Endometrium (tissue), 2 donors: ENCODE measurements at regions not wholly inside any gene's neighbourhood (a gene's known extent, or its start where the extent isn't known, plus 50 kb on each side); places are given as distances from the start of the nearest gene placed in this dataset.

Source experiments
- FAIRE-seq: peaks from 2 replicates; lab custom pipeline; 2012; peaks lifted over from hg19 to GRCh38; lab: Jason Lieb, UNC
- donor health status: control.
- donor health status: control.

DNA sequence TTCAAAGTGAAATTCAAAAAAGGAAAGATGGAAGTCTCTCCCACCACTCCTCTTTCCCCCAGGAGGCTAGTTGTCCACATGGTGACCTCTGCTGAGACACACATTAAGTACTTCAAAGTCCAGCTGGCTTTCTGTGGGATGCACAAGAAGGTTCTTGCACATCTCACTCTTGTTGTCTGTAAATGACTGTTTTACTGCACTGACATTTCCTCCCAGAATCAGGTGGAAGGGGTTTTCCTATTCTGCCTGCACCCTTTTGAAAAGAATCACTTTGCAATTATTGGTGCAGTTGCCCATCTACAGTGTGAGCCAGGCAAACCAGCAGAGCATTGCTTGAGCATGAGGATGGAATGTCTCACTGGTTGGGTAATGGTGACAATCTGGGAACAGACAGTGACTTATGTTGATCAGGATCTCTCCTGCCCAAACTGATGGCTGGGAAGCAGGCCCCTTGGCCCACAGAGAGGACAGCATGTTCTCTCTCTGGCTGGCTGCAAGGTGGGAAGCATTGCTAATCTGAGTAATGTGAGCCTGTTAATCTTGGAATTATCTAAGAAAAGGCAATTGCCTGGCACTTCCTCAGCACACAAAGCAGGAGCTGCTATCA is 347.7 kb upstream of the SATB1 start:
- FAIRE-seq, result no peak

DNA sequence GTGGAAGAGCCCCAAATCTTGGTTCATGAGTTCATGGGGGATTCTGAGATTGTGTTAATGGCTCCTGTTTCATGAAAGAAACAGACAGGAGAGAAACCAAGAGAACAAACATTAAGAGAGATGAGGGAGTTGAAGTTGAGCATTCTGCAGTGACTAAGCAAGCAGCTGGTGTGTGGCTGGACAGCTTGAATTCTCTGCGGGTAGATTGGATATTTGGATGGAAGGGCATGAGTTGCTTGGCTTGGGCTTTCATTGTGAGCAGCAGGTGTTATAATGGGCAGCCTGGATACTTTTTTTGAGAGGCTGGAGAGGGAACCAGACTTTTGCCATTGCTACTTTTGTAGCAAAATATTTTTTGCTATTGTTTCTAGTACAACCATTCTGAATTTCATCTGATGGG is 346.8 kb upstream of the SATB1 start:
- no peak for FAIRE-seq

DNA sequence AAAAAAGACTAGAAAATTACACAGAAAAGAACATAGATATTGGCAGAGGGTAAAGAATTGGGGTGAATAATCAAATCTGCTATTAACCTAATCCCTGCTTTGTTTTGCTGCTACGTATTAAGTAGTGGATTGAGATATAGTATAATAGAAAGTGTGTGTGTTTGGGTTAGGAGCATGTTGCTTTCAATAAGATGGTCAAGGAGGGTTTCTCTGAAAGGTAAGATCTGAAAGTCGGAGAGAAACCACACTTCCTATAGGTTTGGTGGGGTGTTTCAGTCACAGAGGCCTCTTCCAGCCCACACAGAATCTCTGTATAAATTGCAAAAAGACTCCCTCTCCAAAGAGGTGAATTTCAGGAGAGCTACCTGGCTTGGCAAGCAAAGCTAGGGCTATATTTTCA is 345.7 kb upstream of the SATB1 start:
- no peak for FAIRE-seq

DNA sequence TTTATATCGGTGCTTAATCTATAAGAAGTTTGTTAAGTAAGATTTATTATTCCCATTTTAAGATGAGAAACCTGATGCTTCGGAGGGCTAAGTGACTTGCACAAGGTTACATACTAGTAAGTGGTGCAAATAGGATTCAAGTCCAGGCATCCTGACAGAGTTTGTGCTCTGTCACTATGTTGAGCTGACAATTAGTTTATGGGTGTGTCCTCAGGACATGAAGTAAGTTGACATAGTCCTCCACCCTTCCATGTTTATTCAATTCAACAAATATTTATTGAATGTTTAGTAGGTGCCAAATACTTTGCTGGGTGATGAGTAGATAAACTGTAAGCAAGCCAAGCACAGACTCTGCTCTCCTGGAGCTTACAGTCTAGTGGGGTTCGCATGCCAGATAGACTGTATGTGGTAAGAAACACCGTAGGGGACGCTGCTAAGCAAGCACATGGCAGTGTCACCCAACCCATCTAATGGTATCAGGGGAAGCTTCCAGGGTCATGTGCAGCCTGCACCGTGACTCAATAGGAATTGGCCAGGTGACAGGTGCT is 342.7 kb upstream of the SATB1 start:
- no peak for FAIRE-seq

DNA sequence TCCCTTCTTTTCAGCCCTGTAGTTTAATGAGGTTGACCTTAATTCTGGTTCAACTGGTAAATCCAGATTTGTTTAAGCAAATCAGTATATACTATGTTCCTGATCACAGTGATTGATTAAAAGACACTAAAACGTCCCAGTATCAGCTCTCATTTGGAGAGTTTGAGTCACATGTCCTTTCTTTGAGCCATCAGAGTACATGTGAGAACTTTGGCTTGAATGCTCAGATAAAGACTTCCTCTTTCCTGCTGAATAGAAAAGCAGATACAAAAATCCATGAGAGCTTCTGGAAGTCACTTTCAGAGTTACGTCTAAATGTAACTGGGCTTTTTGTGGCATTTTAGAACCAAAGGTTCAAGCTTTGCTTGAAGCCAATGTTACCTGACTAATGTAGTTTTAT is 341.8 kb upstream of the SATB1 start:
- FAIRE-seq, result no peak

DNA sequence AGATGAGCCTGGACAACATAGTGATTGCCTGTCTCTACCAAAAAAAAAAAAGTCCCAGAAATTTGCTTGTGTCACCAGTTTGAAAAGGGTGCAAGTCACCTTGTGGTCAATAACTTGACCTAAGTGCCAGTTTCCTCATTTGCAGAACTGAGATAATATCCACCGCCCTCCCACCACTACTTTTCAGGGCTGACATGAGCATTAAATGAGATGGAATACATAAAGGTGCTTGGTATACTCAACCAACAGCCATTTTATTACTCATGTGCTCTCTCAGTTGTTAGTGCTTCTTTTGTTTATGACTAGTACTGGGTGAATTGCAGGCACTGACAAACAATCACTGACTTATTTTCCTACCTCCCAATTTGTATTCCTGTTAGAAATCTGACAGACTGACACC is 340.5 kb upstream of the SATB1 start:
- FAIRE-seq, result no peak

DNA sequence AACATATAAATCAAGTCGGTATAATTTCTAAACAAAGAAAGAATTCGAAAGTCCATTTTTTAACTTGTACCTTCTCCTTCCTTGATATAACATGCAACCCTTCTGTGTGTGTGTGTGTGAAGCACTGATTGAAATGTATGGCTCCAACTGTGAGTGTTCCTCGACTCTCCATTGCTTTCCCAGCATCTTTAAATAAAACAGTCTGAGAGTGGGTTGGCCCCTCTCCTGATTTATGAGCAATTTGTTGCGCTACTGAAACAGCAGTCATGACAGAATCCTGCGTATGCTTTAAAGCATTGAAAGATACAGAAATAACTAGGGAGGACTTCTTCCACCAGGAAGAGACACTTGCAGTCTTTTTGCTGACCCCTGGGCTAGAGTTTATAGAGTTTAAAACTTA is 340.0 kb upstream of the SATB1 start:
- FAIRE-seq, result no peak

DNA sequence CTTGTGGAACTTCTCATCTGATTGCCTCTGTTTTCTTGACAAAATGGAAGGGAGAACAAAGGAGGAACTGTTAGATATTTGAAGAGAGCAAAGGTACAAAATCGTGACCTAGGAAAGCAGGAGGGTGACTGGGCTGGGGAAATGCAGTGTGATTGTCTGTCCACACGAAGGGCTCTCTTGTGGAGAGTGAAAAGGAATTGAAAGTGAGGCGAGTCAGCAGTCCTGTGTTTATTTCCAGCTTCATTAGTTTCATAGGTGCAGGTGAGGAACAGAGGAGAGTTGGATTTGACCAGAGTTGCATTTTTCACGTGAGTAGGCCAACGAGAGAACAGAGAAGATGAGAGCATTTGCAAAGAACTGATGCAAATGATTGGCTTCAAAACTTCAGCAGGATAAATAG is 336.4 kb upstream of the SATB1 start:
- FAIRE-seq, result no peak

DNA sequence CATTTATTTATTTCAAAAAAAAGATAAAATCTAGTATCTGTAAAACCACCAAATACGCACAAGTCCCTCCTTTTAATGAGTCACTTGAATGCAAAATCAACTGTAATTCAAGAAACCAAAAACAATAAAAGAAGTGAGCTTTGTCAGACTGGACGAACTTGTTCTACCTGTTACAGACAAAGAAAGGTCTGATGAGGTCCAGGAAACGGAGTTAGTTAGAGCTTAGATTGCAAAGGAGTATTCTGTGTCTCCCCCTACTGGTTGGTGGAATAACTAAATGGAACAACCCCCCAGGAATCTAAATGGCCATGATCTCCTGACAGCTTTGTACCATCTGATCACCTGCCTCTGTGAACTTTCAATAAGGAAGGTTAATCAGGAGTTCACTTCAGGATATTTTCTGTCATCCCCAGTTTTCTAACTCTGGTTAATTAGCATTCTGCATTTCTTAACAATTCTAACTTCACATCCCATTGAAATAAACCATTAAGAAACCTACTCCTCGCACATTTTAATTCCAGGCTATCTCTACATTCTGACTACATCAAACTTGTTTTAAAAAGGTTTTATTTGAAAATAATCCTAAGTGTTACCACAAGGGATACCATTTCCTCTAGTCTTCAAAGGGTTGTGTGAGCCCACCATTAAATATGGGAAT is 333.0 kb upstream of the SATB1 start:
- peak; percentile 80 for FAIRE-seq

DNA sequence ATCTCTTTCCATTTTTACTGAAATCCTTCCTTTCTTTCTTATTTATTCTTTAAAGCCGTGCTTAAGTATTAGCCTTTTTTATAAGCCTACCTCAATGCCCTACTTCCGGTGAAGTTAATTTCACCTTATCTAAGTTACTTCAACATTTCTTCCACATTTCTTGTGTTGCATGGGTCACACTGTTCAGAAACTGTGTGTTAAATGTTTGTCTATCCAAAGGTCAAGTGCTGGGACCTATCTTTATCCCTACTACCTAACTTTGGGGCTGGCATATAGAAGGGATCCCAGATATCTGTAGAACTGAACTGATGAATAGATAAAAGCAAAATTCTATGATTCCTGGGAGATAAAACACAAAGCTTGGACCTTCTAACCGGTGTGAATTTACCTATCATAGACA is 332.3 kb upstream of the SATB1 start:
- no peak for FAIRE-seq

DNA sequence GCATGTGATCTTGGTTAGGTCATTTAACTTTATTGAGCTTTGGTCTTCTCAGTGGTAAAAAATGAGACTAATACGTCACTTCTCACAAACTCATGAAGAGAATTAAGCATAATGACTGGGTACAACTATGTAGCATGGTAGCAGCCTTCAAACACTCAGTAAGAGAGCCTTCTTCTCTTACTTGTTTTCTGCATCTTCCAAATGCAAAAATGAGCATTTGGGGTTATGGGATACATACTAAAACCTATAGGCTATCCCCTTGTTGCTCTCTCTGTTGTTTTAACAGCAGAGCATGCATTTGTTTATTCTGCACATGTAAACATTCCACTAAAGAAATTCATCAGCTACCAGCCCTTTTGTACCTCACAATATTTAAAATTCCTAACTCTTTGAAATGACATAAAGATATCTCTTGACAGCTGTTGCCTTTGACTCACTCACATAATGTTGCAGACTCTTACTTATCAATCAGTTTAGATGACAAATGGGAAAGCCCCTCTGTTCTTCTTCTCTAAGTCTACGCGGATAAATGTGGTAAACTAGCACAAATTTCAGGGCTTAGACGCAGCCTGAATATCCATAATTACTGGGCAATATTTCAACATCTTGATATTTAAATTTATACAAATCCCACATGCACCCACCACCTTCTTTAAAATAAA is 327.3 kb upstream of the SATB1 start:
- FAIRE-seq, result no peak

DNA sequence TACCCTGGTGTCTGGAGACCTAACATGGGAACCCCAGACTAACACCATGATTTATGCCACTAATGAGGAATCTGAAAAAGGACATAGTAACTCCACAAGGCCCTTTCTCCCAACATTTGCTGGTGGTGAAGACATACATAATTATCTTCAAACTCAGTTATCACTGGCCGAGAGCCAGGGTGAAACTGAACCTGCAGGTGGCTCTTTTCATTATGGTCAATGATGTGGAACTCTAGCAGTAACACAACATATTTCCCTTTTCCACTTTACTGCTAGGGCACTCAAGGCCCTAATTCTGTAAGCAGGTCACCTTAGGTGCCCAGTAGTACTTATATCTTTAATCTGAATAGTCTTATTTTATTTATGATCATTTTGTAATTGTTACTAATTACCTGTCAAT is 326.4 kb upstream of the SATB1 start:
- no peak for FAIRE-seq

DNA sequence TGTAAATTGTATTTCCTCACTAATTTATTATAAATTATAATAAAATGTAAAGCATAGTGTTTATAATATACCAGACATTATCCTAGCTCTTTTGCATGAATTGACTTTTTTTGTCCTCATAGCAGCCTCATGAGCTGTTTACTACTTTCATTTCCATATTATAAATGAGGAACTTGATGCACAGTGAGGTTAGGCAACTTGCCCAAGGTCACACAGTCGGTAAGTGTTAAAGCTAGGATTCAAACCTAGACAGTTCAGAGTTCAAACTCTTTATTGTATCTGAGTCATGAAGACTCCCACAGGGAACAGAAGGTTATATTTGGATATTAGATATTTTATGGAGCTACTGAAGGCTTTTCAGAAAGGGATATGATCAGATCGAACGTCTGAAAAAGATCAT is 322.2 kb upstream of the SATB1 start:
- no peak for FAIRE-seq

DNA sequence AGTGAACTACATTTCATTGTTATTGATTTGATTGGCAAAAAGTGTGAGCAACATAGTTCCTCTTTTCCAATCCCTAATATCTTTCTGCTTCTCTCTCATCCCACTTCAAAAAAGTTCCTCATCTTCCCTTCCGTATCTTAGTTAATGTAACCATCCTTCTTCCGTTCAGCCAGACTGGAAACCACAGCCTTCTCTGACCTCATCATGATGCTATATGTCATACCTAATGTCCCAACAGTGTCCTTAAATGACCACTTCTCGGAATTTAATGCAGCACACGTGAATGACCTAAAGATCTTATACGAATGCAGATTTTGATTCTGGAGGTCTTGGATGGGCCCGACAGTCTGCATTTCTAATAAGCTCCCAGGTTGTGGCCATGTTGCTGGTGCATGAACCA is 320.3 kb upstream of the SATB1 start:
- no peak for FAIRE-seq

DNA sequence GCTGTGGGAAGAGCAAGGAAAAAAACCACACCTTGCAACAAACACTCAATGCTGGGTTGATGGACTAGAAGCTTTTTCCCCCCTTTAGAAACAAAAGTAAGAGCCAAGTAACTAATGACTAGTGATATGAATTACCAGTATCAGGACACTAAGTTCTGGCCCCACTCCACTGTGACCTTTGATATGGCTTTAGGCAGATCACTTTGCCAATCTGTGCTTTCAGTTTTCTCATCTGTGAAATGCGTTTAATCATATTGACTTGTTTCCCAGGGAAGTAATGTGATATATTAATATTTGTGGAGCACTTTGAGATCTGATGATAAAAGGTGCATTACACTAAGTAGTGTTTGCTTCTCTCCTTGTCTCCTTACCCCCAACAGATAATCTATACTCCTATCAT is 319.3 kb upstream of the SATB1 start:
- FAIRE-seq, result no peak

DNA sequence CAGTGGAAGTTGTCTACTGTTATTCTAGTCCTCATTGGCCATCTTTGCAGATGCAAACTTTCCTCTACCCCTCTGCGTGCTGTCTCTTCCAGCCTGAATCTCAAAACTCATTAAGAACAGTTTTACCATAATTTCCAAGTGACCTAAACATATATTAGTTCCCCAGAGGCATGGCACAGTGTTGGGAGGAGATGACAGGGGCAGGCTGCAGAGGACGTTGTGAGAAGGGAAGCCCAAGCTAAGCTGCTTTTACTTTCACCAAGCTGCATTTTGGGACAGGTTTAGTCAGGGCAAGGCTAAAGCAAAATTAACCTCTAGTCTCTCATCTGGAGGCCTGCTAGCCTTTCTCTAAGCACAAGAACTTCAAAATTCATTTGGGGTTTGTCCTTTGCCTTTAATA is 318.6 kb upstream of the SATB1 start:
- FAIRE-seq, result no peak

DNA sequence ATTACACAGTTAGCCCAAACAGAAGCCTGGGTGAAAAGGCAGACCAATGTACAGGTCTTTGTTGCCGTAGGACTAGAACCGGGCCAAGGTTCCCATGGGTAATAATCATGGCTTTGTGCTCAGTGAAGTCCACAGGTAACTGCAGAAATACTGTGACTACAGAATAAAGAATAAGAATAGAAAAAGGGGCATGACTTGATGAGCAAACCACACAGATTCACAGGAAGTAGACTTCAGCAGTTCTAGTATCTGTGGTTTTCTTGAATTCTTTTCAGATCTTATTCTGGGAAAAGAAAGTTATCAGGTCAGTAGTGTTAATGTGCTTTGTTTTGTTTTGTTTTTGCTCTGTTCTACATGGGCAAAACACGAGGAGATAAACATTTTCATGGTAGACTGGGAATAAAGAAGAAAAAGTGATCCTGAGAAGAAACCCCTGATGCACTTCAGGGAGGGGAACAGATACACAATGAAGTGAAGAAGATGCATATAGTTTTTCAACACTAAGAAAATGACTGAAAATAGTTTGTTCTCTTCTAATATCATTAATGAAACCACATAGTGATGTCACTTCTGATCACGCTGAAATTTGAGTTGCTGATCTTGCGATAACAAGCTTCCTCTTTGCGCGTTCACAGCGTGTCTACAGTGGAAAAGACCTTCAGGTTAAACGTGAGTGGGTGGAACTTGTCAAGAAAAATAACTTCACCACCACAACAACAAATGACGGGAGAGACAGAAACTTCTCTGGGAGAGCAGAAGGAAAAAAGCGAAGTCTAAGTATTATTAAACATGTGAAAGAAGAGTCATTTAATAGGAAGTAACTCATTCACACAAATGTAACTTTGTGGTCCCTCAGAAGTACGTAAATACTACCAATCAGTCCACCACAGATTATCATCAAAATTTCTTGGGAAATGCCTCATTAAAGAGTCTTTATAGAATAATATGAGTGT is 315.8 kb upstream of the SATB1 start:
- no peak for FAIRE-seq

DNA sequence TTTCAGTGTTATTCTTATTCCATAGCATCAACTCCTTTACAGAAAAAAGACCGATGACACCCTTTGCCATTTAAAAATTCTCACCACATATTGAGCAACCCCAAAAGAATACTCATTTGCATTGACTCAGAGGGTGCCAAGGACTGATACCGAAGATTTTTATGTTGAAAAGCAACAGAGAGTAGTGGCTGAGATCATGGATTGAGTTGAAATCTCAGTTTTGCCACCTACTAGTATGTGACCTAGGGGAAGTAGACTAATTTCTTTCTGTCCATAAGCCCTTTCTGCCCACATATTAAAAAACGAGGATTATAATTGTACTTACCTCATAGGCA is 313.9 kb upstream of the SATB1 start:
- no peak for FAIRE-seq

DNA sequence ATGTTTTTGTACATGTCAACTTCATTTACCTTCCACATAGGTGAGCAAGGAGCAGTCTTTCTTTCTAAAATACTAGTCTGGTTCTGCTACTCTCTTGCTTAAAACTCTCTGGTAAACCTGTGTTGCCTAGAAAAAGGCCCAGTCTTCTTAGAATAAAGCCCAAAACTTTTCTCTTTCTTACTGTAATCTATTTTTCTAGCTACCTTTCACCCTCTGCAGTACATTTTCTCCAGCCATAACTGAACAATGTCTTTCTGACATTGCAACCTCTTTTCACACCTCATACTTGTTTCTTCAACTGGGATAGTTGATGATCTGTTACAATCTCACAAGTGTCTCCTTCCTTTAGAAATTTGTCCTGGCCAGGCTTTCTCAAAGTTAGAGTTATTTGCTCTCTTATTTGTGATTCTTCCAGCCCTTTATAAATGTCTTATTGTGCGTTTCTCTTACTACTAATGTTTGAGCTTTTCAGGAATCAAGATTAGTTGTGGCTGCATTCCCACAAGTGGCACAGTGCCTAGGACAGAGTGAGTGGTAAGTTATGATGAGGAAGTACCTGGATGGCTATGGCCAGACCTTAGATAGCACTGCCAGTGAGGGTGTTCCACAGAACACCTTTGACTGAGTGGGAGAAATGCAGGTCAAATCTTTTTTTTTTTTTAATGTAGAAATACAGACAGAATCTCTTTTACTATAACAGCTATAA is 313.4 kb upstream of the SATB1 start:
- FAIRE-seq, result no peak

DNA sequence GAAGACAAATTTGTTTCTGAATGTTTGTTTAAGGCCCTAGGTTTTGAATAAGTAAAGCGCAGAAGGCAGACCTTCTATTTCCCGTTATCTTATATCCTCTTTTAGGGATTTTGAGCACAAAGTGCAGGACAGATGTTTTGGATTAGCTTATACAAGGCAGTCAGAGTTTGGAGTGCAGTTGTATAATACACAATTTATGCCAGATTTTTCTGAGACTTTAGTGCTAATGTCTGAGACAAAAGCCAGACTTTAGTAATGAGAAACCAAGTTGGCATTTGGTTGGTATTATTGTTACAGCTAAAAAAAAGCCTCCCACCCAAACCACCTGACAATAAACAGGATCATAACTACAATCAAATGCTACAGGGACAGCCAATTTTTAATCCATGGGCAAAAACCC is 309.9 kb upstream of the SATB1 start:
- no peak for FAIRE-seq

DNA sequence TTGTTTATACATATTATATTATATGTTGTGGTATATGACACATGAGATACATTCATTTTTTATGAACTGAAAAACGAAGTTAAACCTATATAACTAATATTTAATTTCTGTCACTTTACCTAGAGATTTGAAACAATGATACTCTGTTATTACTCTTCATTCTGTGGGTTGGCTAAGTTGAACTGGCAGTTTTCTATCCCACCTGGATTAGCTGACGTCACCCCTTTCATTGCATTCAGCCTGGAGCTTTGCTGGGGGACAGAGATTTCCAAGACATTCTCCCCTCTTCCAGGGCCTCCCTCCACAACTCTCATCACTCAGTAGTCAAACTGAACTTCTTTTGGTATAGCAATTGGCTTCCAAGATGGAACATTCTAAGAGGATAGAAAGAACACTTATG is 309.2 kb upstream of the SATB1 start:
- FAIRE-seq, result no peak

DNA sequence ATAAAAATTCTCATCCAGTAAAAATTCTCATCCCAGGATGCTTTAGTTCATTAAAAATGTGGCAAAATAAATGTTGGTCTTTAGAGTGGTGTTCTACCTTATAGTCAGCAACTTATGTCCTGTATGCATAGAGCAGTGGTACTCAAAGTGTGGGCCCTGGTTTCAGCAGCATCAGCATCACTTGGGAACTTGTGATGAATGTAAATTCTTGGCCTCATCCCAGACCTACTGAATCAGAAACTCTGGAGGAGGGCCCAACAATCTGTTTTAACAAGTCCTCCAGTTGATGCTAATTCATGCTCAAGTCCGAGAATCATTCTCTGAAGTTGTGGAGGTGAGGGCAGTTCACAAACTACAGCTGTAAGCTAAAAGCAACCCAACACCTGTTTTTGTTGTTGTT is 307.3 kb upstream of the SATB1 start:
- no peak for FAIRE-seq
